Smooth muscle cell (in vitro differentiated cells): ENCODE measurements at regions not wholly inside any gene's neighbourhood (a gene's known extent, or its start where the extent isn't known, plus 50 kb on each side); places are given as distances from the start of the nearest gene placed in this dataset.

Experiments used
- DNase-seq: peaks from one replicate; lab custom pipeline; 2025; ENCODE audit not compliant: unreplicated experiment; lab: John Stamatoyannopoulos, UW
- H2AFZ ChIP-seq: fragments of 200-600 bp; sonication (generic); 2 replicates; pipeline ENCODE4 v1.6.0; 2016; ENCODE audit warnings: antibody characterized with exemption, low read depth, mild to moderate bottlenecking
- H3F3A ChIP-seq: fragments of 200-600 bp; sonication (generic); 2 replicates; pipeline ENCODE4 v1.6.0; 2017; ENCODE audit warnings: antibody characterized with exemption, low read depth
- H3K27ac ChIP-seq: fragments of 200-600 bp; sonication (generic); 2 replicates; pipeline ENCODE4 v1.5.1; 2016; ENCODE audit warnings: low read depth, mild to moderate bottlenecking
- H3K27me3 ChIP-seq: fragments of 200-600 bp; sonication (generic); 2 replicates; pipeline ENCODE4 v1.6.1; 2016; ENCODE audit warnings: low read depth, mild to moderate bottlenecking
- H3K36me3 ChIP-seq: fragments of 200-600 bp; sonication (generic); 2 replicates; pipeline ENCODE4 v1.5.1; 2016; ENCODE audit warnings: low read depth
- H3K4me1 ChIP-seq: fragments of 200-600 bp; sonication (generic); 2 replicates; pipeline ENCODE4 v1.5.1; 2016; ENCODE audit warnings: low read depth
- H3K4me2 ChIP-seq: fragments of 200-600 bp; sonication (generic); 2 replicates; pipeline ENCODE4 v1.6.0; 2016; ENCODE audit warnings: mild to moderate bottlenecking
- H3K4me3 ChIP-seq: fragments of 200-600 bp; sonication (generic); 2 replicates; pipeline ENCODE4 v1.5.1; 2016; ENCODE audit warnings: mild to moderate bottlenecking
- H3K79me2 ChIP-seq: fragments of 200-600 bp; sonication (generic); 2 replicates; pipeline ENCODE4 v1.6.0; 2016; ENCODE audit warnings: low read depth, mild to moderate bottlenecking
- H3K9ac ChIP-seq: fragments of 200-600 bp; sonication (generic); 2 replicates; pipeline ENCODE4 v1.6.0; 2016; ENCODE audit warnings: low read depth
- H3K9me3 ChIP-seq: fragments of 200-600 bp; sonication (generic); replicated peaks from 2 replicates; pipeline ENCODE4 v1.5.1; 2016; ENCODE audit warnings: low read depth
- H4K20me1 ChIP-seq: fragments of 200-600 bp; sonication (generic); 2 replicates; pipeline ENCODE4 v1.6.0; 2016; ENCODE audit warnings: low read depth
- WGBS: methylation state at CpG from one replicate; pipeline ENCODE4 v1.1.7; 2016; ENCODE audit warnings: low lambda C conversion rate; 5-methylcytosine and 5-hydroxymethylcytosine counted together
- TF ChIP-seq, protein P1 (sequence below): fragments of 200-600 bp; sonication (generic); IDR thresholded peaks from 2 replicates; pipeline ENCODE4 v1.5.1; 2017; ENCODE audit warnings: borderline replicate concordance, mild to moderate bottlenecking, antibody characterized with exemption; ENCODE audit not compliant: insufficient read depth, poor library complexity, severe bottlenecking

DNA sequence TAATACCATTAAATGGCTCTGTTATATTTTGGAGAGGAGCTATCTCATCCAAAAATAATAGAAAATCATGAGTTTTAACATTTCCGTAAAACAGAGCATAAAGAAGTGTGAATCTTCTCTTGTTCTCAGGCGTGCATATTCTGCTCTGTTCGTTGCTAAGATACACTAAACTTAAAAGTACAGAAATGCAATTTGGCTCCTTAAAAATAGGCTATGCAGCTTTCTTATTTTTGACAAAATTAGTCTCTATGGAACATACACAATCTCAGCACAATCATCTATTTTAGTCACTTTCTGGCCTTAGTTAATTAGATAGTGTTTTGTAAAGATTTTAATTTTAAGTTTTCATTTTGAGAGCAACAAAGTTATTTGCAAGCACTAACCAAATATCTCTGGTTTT is 79.0 kb upstream of the USP25 start:
- Histone ChIP-seq H3F3A (no peaks in the 10 kb centered on the region), H3K4me2 (no peak overlapping the region), H3K27ac (no peak overlapping the region), H3K27me3 (no peaks in the 10 kb centered on the region), H3K9ac (no peak overlapping the region), H3K36me3 (no peaks in the 10 kb centered on the region), H3K79me2 (no peaks in the 10 kb centered on the region), H3K9me3 (no peaks in the 10 kb centered on the region), H2AFZ (no peak overlapping the region), H3K4me3 (no peak overlapping the region), H3K4me1 (no peaks in the 10 kb centered on the region), H4K20me1 (no peaks in the 10 kb centered on the region)
- no peak for DNase-seq
- TF ChIP-seq, protein P1, sequence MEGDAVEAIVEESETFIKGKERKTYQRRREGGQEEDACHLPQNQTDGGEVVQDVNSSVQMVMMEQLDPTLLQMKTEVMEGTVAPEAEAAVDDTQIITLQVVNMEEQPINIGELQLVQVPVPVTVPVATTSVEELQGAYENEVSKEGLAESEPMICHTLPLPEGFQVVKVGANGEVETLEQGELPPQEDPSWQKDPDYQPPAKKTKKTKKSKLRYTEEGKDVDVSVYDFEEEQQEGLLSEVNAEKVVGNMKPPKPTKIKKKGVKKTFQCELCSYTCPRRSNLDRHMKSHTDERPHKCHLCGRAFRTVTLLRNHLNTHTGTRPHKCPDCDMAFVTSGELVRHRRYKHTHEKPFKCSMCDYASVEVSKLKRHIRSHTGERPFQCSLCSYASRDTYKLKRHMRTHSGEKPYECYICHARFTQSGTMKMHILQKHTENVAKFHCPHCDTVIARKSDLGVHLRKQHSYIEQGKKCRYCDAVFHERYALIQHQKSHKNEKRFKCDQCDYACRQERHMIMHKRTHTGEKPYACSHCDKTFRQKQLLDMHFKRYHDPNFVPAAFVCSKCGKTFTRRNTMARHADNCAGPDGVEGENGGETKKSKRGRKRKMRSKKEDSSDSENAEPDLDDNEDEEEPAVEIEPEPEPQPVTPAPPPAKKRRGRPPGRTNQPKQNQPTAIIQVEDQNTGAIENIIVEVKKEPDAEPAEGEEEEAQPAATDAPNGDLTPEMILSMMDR: no peak
- WGBS: 93% methylated on average over 3 of the region's 3 CpGs

DNA sequence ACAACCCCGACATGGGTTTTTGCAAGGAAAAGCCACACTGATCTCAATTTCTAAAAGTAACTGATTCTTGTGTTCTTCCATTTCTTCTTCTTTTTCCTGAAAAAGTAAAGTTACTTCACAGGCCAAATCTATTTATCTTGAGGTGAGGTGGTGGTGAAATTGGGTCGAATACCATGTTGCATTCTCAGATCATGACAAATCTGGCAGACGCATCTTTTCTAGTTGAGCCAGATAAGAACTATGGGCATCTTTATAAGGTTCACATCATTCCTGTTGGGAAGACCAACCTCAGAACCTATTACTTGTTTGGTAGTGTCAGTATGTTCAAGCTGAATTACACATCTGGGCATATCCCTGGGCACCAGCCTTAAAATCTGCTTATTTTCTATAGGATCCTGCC is 78.6 kb upstream of the USP25 start:
- H3K27ac ChIP-seq: no peak overlapping the region
- WGBS: 60% methylated on average over 3 of the region's 3 CpGs
- no peaks in the 10 kb centered on the region for H3K27me3 ChIP-seq

DNA sequence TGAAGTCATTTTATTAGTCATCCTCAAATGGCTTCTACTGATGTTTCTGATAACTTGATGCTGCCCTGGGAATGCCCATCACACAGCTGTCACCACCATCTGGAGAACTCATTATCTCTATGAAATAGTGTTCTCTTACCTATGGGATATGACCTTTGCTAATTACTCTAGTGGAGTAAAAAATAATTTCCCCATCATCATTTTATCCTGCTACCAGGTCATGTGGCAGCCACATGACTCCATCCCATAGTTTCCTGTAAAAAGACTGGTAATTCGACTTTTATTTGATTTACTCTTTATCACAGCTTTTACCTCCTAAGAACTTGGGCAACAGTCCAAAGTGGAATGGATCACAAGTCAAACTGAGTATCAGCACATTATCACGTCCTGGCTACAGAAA is 76.1 kb upstream of the USP25 start:
- Histone ChIP-seq H3F3A (no peaks in the 10 kb centered on the region), H3K27me3 (no peaks in the 10 kb centered on the region), H3K27ac (no peak overlapping the region), H3K9me3 (no peaks in the 10 kb centered on the region), H3K9ac (no peak overlapping the region), H3K36me3 (no peaks in the 10 kb centered on the region), H3K4me1 (no peaks in the 10 kb centered on the region), H3K4me3 (no peak overlapping the region), H3K4me2 (no peak overlapping the region), H2AFZ (no peak overlapping the region), H3K79me2 (no peaks in the 10 kb centered on the region), H4K20me1 (no peaks in the 10 kb centered on the region)
- TF ChIP-seq, protein P1: no peak
- DNase-seq: no peak
- WGBS: 86% methylated on average over 2 of the region's 2 CpGs

More for the DNA sequence above, 78.6 kb upstream of the USP25 start:
- Histone ChIP-seq H3F3A (no peaks in the 10 kb centered on the region), H3K36me3 (no peaks in the 10 kb centered on the region), H3K9me3 (no peaks in the 10 kb centered on the region), H3K79me2 (no peaks in the 10 kb centered on the region), H3K4me1 (no peaks in the 10 kb centered on the region), H4K20me1 (no peaks in the 10 kb centered on the region), H3K9ac (no peak overlapping the region), H3K4me2 (no peak overlapping the region), H2AFZ (no peak overlapping the region), H3K4me3 (no peak overlapping the region)
- DNase-seq: no peak
- TF ChIP-seq, protein P1: no peak

DNA sequence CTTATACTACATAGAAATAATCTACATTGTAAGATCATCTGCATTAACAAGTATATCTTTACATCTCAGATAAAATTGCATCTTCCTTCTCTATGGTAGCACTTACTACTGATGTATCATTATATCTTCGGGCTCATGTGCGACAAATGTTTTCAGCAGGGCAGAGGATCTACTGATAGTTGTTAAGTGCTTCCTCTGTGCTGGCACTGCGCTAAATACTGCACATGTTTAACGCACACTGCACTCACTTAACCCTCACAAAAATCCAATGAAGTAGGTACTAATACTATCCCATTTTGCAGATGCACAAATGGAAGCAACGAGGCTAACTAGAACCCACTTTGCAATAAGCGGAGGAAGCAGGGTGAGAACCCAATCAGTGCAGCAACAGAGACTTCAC is 75.6 kb upstream of the USP25 start:
- Histone ChIP-seq H3K36me3 (no peaks in the 10 kb centered on the region), H3K4me1 (no peaks in the 10 kb centered on the region), H3K27me3 (no peaks in the 10 kb centered on the region), H3K4me3 (no peak overlapping the region), H3K9ac (no peak overlapping the region), H3K9me3 (no peaks in the 10 kb centered on the region), H3K4me2 (no peak overlapping the region), H3K79me2 (no peaks in the 10 kb centered on the region), H3F3A (no peaks in the 10 kb centered on the region), H3K27ac (no peak overlapping the region), H4K20me1 (no peaks in the 10 kb centered on the region), H2AFZ (no peak overlapping the region)
- 96% methylated on average over 6 of the region's 6 CpGs for WGBS
- DNase-seq: no peak
- TF ChIP-seq, protein P1: no peak
